Activated T-helper 1 cell treated with anti-CD3 and anti-CD28 coated beads, Interleukin-12 subunit alpha, Interleukin-12 subunit beta, Interleukin-2, Interleukin-4 antibody, amounts not matched to agents 30 ng/mL and 10 ng/mL and 1 ng/mL, durations not matched to agents 14 hours and 24 hours and 36 hours (primary cell): ENCODE measurements at regions not wholly inside any gene's neighbourhood (a gene's known extent, or its start where the extent isn't known, plus 50 kb on each side); places are given as distances from the start of the nearest gene placed in this dataset.
"Not testable (repeated sequence)": the region's sequence is repeated elsewhere in the genome, so short reads cannot be mapped to it uniquely, and the experiment has no call there.

Experiments
- DNase-seq: peaks from one replicate; pipeline ENCODE4 v3.0.0; 2021; ENCODE audit warnings: low spot score
- H3K27ac Mint-ChIP-seq: one replicate; pipeline ENCODE4 v1.8.0; 2021; ENCODE audit warnings: mild to moderate bottlenecking, mixed read lengths
- H3K27me3 Mint-ChIP-seq: one replicate; pipeline ENCODE4 v1.8.0; 2022; ENCODE audit warnings: mild to moderate bottlenecking, moderate library complexity, mixed read lengths; ENCODE audit not compliant: insufficient read depth
- H3K36me3 Mint-ChIP-seq: one replicate; pipeline ENCODE4 v1.8.0; 2021; ENCODE audit warnings: low read depth, mixed read lengths
- H3K4me1 Mint-ChIP-seq: one replicate; pipeline ENCODE4 v1.8.0; 2021; ENCODE audit warnings: low read depth, mixed read lengths
- H3K4me3 Mint-ChIP-seq: one replicate; pipeline ENCODE4 v1.8.0; 2021; ENCODE audit warnings: mild to moderate bottlenecking, moderate library complexity, mixed read lengths
- H3K9me3 Mint-ChIP-seq: one replicate; pipeline ENCODE4 v1.8.0; 2021; ENCODE audit warnings: mixed read lengths
- intact Hi-C: fragments of 100-400 bp; cut with micrococcal nuclease; formaldehyde crosslinking; loops from one replicate; pipeline ENCODE4 v1.15.1; 2024

DNA sequence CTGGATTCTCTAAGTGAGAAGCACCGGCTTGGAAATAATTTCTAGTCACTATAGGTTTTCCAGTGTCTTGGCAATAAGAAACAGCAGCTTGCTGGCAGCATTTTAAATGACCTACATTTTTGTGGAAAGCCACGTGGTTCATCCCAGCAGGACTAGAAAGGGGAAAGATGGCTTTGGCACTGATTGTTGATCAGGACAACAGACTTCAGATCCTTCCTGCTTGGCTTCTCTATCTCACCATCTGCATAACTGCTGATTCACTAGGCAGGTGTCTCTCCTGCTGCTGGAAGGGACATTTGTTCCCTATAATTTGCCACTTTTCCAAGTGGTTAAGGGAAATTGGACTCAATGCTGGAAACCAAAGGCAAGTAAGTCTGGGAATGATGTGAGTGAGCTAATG lies 131.0 kb downstream of the TTC8 start:
- intact Hi-C loops, result no loop called here
- no peaks in the 10 kb centered on the region for H3K36me3 Mint-ChIP-seq
- H3K9me3 Mint-ChIP-seq, result peaks cover 32% of the 10 kb centered on the region
- H3K27me3 Mint-ChIP-seq, result peaks cover 3% of the 10 kb centered on the region
- no peak for DNase-seq
- no peak overlapping the region for H3K4me3 Mint-ChIP-seq
- H3K27ac Mint-ChIP-seq, result no peak overlapping the region
- H3K4me1 Mint-ChIP-seq, result no peaks in the 10 kb centered on the region

DNA sequence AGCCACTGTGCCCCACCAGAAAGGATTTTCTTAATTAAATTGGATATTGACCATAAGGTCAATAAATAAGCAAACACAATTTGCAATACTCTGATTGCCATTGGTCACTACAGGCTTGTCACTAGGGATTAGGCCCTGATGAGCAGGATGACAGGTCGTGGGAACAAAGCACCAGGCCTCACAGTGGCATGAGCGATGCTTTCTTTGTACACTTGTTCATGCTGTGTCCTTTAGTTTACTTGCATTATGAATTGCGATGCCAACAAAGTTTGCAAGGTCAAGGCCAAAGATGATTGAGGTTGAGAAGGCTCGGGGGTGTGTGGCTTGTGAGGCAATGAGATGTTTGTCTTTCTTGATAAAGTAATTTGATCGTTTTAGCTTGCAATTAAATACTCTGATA lies 136.0 kb downstream of the TTC8 start:
- H3K4me3 Mint-ChIP-seq, result no peak overlapping the region
- H3K27me3 Mint-ChIP-seq, result no peaks in the 10 kb centered on the region
- intact Hi-C loops, result no loop called here
- H3K4me1 Mint-ChIP-seq, result no peaks in the 10 kb centered on the region
- no peaks in the 10 kb centered on the region for H3K36me3 Mint-ChIP-seq
- no peak overlapping the region for H3K27ac Mint-ChIP-seq
- DNase-seq, result no peak
- no peaks in the 10 kb centered on the region for H3K9me3 Mint-ChIP-seq

DNA sequence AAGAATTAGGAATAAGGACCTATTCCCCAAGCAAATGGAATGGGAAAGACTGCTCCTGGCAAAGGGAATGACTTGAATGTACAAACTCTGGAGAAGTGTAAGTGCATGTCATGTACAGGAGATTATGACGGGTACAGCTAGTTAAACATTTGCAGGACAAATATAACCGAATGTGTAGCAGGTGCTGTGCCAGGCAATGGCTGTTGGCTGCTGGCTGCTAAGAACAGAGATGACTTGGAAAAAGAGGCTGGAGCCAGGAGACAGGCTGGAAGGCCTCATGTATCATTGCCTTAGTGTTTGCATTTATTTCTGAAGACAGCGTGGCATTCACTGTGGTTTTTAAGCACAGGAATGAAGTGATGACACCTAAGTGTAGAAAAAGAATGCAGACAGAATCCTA lies 136.8 kb downstream of the TTC8 start:
- Mint-ChIP-seq H3K27ac (no peak overlapping the region), H3K36me3 (no peaks in the 10 kb centered on the region), H3K4me1 (no peaks in the 10 kb centered on the region), H3K4me3 (no peak overlapping the region), H3K9me3 (no peaks in the 10 kb centered on the region), H3K27me3 (no peaks in the 10 kb centered on the region)
- intact Hi-C loops, result no loop called here
- DNase-seq, result no peak

DNA sequence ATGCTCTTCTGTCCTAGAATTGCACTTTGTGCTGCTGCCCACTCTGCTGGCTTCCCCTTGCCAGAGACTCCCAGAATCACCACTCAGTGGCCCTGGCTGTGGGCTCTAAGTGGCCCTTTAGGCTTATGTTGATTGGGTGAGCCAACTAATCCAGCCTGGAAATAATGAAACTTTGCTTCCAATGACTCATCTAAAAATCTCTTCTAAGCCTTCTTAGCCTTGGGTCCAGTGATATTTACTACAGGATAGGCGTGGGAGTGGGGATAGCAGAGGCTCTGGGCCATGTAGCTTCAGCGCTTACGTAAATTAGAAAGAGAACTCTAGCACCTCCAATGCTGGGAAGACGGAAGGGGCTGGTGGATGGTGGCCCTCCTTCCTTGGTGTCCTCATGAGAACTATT lies 137.9 kb downstream of the TTC8 start:
- no peak for DNase-seq
- Mint-ChIP-seq H3K4me3 (no peak overlapping the region), H3K27me3 (no peaks in the 10 kb centered on the region), H3K4me1 (no peaks in the 10 kb centered on the region), H3K9me3 (no peaks in the 10 kb centered on the region), H3K27ac (no peak overlapping the region), H3K36me3 (no peaks in the 10 kb centered on the region)
- intact Hi-C loops, result no loop called here

DNA sequence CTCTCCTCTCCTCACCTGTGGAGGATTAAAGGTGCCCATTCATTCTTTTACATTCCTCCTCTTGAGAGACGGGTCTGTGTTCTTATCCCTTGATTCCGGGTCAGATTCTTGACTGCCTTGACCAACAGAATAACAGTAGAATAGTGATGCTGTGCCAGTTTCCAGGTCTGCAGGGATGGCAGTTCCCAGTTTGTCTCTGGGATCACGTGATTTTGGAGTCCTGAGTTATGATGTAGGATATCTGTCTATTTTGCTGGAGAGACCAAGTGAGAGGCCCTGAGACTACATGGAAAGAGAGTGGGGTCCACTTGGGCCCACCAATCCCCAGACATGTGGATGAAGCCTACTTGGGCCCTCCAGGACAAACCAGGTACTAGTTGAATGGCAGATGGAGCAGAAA lies 142.8 kb downstream of the TTC8 start:
- Mint-ChIP-seq H3K9me3 (no peaks in the 10 kb centered on the region), H3K27me3 (no peaks in the 10 kb centered on the region)
- intact Hi-C loops, result no loop called here

DNA sequence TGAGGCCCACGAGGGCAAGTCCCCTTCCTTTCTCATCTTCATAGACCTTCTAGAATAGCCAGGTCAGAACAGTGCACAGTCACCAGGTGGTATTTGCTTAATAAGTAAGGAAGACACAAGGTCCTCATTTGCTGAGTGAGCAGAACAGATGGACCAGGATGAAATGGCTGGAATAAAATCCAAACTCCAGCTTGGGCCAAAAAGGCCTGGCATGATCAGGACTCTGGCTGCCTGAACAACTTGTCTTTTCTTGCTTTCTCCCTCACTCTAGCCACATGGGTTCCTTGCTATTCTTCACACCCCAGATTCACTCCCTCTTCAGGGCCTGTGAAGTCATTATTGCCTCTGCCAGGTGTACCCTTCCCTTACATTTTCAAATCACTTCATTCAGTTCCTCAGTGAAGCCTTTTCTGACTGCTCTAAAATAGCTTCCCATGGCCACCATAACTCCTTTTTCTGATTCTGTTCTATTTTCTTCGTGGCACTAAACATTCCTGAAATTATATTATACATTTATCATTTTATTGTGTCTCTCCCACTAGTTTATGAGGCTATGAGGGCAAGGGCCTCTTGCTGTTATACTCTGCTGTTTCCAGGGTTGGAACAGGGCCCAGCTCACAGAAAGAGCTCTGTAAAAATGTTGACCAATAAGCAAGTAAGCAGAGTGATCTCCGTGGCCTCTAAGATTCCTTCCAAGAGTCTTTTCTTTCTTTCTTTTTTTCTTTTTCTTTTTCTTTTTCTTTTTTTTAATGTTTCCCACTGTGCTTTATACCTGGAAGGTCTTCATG lies 150.8 kb downstream of the TTC8 start:
- DNase-seq, result no peak
- Mint-ChIP-seq H3K9me3 (peaks cover 6% of the 10 kb centered on the region), H3K4me1 (no peaks in the 10 kb centered on the region), H3K4me3 (no peak overlapping the region), H3K27me3 (peaks cover 3% of the 10 kb centered on the region), H3K27ac (no peak overlapping the region), H3K36me3 (no peaks in the 10 kb centered on the region)
- intact Hi-C loops, result no loop called here

More for the DNA sequence above, 142.8 kb downstream of the TTC8 start:
- DNase-seq, result no peak
- no peaks in the 10 kb centered on the region for H3K36me3 Mint-ChIP-seq
- H3K27ac Mint-ChIP-seq, result no peak overlapping the region
- H3K4me1 Mint-ChIP-seq, result no peaks in the 10 kb centered on the region
- H3K4me3 Mint-ChIP-seq, result no peak overlapping the region

DNA sequence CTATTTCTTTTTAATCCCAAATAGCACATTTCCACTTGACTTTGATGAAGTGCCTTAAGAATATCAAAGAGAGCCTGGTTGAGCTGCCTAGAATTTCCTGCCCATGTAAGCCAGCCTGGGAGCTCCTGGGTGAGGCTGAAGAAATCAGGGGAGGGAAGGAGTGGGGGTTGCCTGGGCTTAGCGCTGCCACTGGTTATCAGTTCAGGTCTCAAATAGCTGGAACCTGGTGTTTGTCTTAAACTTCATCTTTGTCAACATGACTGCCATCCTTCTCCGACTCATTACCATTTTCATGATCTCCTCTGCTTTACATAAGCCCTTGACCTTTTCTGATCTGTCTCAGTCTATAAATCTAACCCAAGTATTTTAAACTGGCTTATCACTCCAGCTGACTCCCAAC lies 151.5 kb downstream of the TTC8 start:
- intact Hi-C loops, result no loop called here
- H3K36me3 Mint-ChIP-seq, result no peaks in the 10 kb centered on the region
- no peaks in the 10 kb centered on the region for H3K4me1 Mint-ChIP-seq
- H3K27me3 Mint-ChIP-seq, result peaks cover 4% of the 10 kb centered on the region
- H3K4me3 Mint-ChIP-seq, result no peak overlapping the region
- DNase-seq, result no peak
- H3K9me3 Mint-ChIP-seq, result peaks cover 6% of the 10 kb centered on the region
- no peak overlapping the region for H3K27ac Mint-ChIP-seq

DNA sequence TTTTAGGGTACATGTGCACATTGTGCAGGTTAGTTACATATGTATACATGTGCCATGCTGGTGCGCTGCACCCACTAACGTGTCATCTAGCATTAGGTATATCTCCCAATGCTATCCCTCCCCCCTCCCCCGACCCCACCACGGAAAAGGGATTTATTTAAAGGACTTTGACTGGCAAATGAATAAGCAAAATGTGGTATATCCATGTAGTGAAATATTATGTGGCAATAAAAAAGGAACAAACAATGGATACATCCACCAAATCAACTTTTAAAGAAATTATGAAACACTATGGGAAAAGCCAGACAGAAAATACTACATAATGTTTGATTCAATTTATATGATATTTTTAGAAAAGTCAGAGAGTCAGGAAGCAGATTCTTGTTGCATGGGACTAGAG lies 156.5 kb downstream of the TTC8 start:
- intact Hi-C loops, H3K36me3 Mint-ChIP-seq, H3K9me3 Mint-ChIP-seq, H3K4me3 Mint-ChIP-seq, H3K27ac Mint-ChIP-seq, H3K27me3 Mint-ChIP-seq, DNase-seq, H3K4me1 Mint-ChIP-seq: not testable (repeated sequence)

DNA sequence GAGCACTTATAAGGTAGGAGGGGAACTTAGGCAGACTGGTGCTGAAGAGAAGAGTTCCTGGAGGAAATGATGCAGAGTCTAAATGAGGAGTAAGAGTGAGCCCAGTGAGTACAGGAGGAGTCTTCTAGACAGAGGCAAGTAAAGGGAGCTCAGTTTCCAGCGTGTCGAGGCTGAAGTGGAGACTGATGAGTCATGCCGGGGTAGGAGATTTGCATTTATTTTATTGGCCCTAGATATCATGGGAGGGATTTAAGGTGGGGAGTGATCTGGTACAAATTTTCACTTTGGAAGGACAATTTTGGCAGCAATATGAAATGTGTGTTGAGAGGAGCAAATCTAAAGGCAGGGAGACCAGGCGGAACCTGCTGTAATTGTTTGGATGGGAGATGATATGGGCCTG lies 157.5 kb downstream of the TTC8 start:
- intact Hi-C loops, result no loop called here
- H3K9me3 Mint-ChIP-seq, result peaks cover 12% of the 10 kb centered on the region
- no peaks in the 10 kb centered on the region for H3K36me3 Mint-ChIP-seq
- H3K27ac Mint-ChIP-seq, result no peak overlapping the region
- no peaks in the 10 kb centered on the region for H3K4me1 Mint-ChIP-seq
- no peak for DNase-seq
- peaks cover 4% of the 10 kb centered on the region for H3K27me3 Mint-ChIP-seq
- no peak overlapping the region for H3K4me3 Mint-ChIP-seq

DNA sequence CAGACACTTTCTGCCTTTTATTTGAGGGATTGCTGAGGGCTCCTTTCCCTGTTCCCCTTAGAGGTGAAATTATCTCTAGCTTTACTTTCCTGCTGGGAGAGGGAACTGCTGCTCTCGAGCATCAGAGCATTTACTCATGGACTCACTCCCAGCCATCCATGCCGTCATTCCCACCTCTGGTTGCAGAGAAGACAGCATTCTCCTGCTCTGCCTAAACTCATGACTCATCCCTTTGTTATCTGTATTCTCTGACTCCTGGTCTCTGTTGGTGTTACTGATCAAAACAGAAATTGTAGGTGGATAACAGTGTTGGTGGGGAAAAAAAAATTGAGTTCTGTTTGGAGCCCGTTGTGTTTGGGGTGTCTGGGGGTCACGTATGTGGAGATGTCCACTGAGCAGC lies 159.3 kb downstream of the TTC8 start:
- Mint-ChIP-seq H3K9me3 (peaks cover 7% of the 10 kb centered on the region), H3K27ac (no peak overlapping the region), H3K27me3 (peaks cover 4% of the 10 kb centered on the region), H3K4me1 (no peaks in the 10 kb centered on the region), H3K36me3 (no peaks in the 10 kb centered on the region), H3K4me3 (no peak overlapping the region)
- no peak for DNase-seq
- intact Hi-C loops, result no loop called here

DNA sequence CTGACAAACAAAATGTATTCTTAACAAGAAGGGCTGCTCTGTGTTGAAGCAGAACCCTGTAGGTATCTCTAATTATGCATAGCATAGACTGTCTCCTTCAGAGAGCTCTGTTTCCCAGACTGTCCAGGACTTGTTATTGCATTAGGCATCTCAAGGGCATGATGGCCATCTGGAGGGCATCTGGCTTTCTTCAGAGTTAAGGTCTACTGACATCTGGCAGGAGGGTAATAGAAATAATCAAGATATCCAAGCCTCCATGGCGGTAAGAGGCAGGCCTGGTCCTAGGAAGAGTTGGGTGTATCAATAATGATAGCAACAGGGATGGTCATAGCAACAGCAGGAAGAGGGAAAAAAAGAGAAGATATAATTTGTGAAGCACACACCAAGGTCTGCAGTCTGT lies 161.2 kb downstream of the TTC8 start:
- no peaks in the 10 kb centered on the region for H3K36me3 Mint-ChIP-seq
- intact Hi-C loops, result no loop called here
- no peaks in the 10 kb centered on the region for H3K4me1 Mint-ChIP-seq
- no peaks in the 10 kb centered on the region for H3K27me3 Mint-ChIP-seq
- H3K4me3 Mint-ChIP-seq, result no peak overlapping the region
- DNase-seq, result no peak
- no peak overlapping the region for H3K27ac Mint-ChIP-seq
- H3K9me3 Mint-ChIP-seq, result peaks cover 9% of the 10 kb centered on the region

DNA sequence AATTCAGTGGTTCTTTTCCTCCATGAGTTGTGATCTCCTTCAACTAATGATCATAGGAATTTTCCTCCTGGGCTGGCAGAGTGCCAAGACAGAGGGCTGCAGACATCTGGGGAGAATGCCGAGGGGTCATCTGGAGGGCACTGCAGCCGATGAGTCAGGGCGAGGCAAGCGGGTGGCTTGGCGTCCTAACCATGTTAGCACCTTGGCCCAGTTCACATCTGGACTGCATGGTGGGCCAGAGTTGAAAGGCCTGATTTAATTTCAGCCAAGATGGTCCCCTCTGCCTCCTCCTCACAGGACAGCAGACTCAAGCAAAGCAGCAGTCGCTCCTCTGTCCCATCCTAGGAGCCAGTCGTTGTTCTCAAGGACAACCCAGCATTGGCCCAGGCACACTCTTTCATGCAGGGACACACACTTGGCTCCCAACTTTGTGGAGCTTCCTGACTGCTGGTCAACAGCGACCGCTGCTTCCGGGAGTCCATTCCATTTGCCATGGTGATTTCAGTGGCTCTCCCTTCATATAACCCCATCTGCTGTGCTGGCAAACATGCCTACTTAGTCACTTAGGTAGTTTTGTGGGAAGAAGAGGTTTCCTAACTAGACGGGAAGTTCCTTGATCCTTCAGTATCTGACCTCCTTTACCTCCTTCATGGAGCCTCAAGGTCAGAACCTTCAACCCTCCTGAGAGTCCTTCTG lies 161.8 kb downstream of the TTC8 start:
- Mint-ChIP-seq H3K36me3 (no peaks in the 10 kb centered on the region), H3K27ac (no peak overlapping the region), H3K27me3 (no peaks in the 10 kb centered on the region), H3K4me3 (no peak overlapping the region), H3K9me3 (peaks cover 9% of the 10 kb centered on the region), H3K4me1 (no peaks in the 10 kb centered on the region)
- no peak for DNase-seq
- intact Hi-C loops, result no loop called here

DNA sequence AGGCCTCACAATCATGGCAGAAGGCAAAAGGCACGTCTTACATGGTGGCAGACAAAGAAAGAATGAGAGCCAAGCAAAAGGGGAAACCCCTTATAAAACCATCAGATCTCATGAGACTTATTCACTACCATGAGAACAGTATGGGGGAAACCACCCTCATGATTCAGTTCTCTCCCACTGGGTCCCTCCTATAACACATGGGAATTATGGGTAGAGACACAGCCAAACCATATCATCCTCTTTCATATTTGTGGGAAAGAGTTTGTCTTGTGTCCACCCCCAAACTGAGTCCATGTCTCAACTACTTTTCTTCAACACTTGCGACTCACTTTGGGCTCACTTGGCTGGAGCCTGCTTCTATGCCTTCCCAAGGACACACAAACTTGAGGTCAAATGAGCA lies 162.5 kb downstream of the TTC8 start:
- H3K4me3 Mint-ChIP-seq, DNase-seq, H3K27ac Mint-ChIP-seq, H3K9me3 Mint-ChIP-seq, H3K4me1 Mint-ChIP-seq, H3K36me3 Mint-ChIP-seq, intact Hi-C loops, H3K27me3 Mint-ChIP-seq: not testable (repeated sequence)
